ENCODE measurements at regions not wholly inside any gene's neighbourhood (a gene's known extent, or its start where the extent isn't known, plus 50 kb on each side); places are given as distances from the start of the nearest gene placed in this dataset.

GRCh38 chr5:127210042-127210441 lies 80.6 kb upstream of the MEGF10 start:
- Histone ChIP-seq H3K4me1 (ENCODE audit: control insufficient read depth, insufficient read depth, low read length) (no peaks in the 10 kb centered on the region), H3K27ac (ENCODE audit: low read depth, low read length) (no peak overlapping the region), H3K4me3 (ENCODE audit: low read length) (no peak overlapping the region), H3K36me3 (ENCODE audit: control insufficient read depth, insufficient read depth, low read length) (no peaks in the 10 kb centered on the region), H3K27me3 (ENCODE audit: control insufficient read depth, insufficient read depth, low read length, poor library complexity, severe bottlenecking) (no peaks in the 10 kb centered on the region), H3K9me3 (ENCODE audit: control insufficient read depth, low read length) (no peaks in the 10 kb centered on the region), H3K9ac (ENCODE audit: extremely low read depth, low read length, poor library complexity, severe bottlenecking) (no peak overlapping the region)
- Mint-ChIP-seq H3K4me3 (no peak overlapping the region), H3K9me3 (peaks cover 3% of the 10 kb centered on the region), H3K27me3 (ENCODE audit: insufficient read depth) (no peaks in the 10 kb centered on the region), H3K27ac (no peak overlapping the region), H3K36me3 (ENCODE audit: low read depth) (no peaks in the 10 kb centered on the region), H3K4me1 (no peaks in the 10 kb centered on the region)
- TF ChIP-seq CTCF (conservative IDR thresholded peaks at IDR 0.05) = no peak
- WGBS, 2 experiments (ENCODE audit: insufficient coverage in 1 of 2, insufficient read length in 1 of 2) = 70 to 90% methylated on average over 2 of the region's 2 CpGs
- DNase-seq = no peak

- WGBS, 2 experiments (ENCODE audit: insufficient coverage in 1 of 2, insufficient read length in 1 of 2) = 71 to 77% methylated on average over 2 of the region's 2 CpGs
- H3K27ac ChIP-seq (ENCODE audit: low read depth, low read length) = no peak overlapping the region
These were observed 77.4 kb upstream of the MEGF10 start for GRCh38 chr5:127213231-127213630.

GRCh38 chr5:127216143-127216542 lies 74.5 kb upstream of the MEGF10 start:
- Mint-ChIP-seq H3K36me3 (ENCODE audit: low read depth) (no peaks in the 10 kb centered on the region), H3K27ac (no peak overlapping the region), H3K27me3 (ENCODE audit: insufficient read depth) (peaks cover 2% of the 10 kb centered on the region), H3K9me3 (peaks cover 3% of the 10 kb centered on the region), H3K4me1 (peaks cover 11% of the 10 kb centered on the region), H3K4me3 (no peak overlapping the region)
- no peak for TF ChIP-seq CTCF (conservative IDR thresholded peaks at IDR 0.05)
- DNase-seq = no peak
- H3K36me3 ChIP-seq (ENCODE audit: control insufficient read depth, insufficient read depth, low read length) = no peaks in the 10 kb centered on the region
- H3K9ac ChIP-seq (ENCODE audit: extremely low read depth, low read length, poor library complexity, severe bottlenecking) = no peak overlapping the region
- WGBS, 2 experiments (ENCODE audit: insufficient coverage in 1 of 2, insufficient read length in 1 of 2) = 100% methylated on average over 1 of the region's 2 CpGs
- peaks cover 5% of the 10 kb centered on the region for H3K4me1 ChIP-seq (ENCODE audit: control insufficient read depth, insufficient read depth, low read length)
- H3K27ac ChIP-seq (ENCODE audit: low read depth, low read length) = no peak overlapping the region
- no peaks in the 10 kb centered on the region for H3K27me3 ChIP-seq (ENCODE audit: control insufficient read depth, insufficient read depth, low read length, poor library complexity, severe bottlenecking)
- H3K4me3 ChIP-seq (ENCODE audit: low read length) = no peak overlapping the region
- no peaks in the 10 kb centered on the region for H3K9me3 ChIP-seq (ENCODE audit: control insufficient read depth, low read length)

More at GRCh38 chr5:127213231-127213630, 77.4 kb upstream of the MEGF10 start:
- no peak overlapping the region for H3K4me3 ChIP-seq (ENCODE audit: low read length)
- H3K9me3 ChIP-seq (ENCODE audit: control insufficient read depth, low read length) = no peaks in the 10 kb centered on the region
- H3K9ac ChIP-seq (ENCODE audit: extremely low read depth, low read length, poor library complexity, severe bottlenecking) = no peak overlapping the region
- H3K27ac Mint-ChIP-seq = no peak overlapping the region
- DNase-seq = no peak
- H3K36me3 Mint-ChIP-seq (ENCODE audit: low read depth) = no peaks in the 10 kb centered on the region
- H3K4me1 ChIP-seq (ENCODE audit: control insufficient read depth, insufficient read depth, low read length) = peaks cover 5% of the 10 kb centered on the region
- no peak for TF ChIP-seq CTCF (conservative IDR thresholded peaks at IDR 0.05)
- H3K27me3 Mint-ChIP-seq (ENCODE audit: insufficient read depth) = no peaks in the 10 kb centered on the region
- no peaks in the 10 kb centered on the region for H3K36me3 ChIP-seq (ENCODE audit: control insufficient read depth, insufficient read depth, low read length)
- H3K27me3 ChIP-seq (ENCODE audit: control insufficient read depth, insufficient read depth, low read length, poor library complexity, severe bottlenecking) = no peaks in the 10 kb centered on the region
- H3K4me1 Mint-ChIP-seq = peaks cover 11% of the 10 kb centered on the region
- no peak overlapping the region for H3K4me3 Mint-ChIP-seq
- peaks cover 3% of the 10 kb centered on the region for H3K9me3 Mint-ChIP-seq

All from endodermal cell (in vitro differentiated cells).